GM12878 (cell line): ENCODE measurements at regions not wholly inside any gene's neighbourhood (a gene's known extent, or its start where the extent isn't known, plus 50 kb on each side); places are given as distances from the start of the nearest gene placed in this dataset.

Experiments
- ATAC-seq: fragments of 200-7000 bp; cut with Tn5 transposase; 3 replicates; pipeline ENCODE4 v1.9.1; 2020; ENCODE audit warnings: mild to moderate bottlenecking, moderate library complexity
- BruUV-seq: library from RNA; stranded (reverse); fragments of 400-500 nt; replicated peaks from 2 replicates; lab custom pipeline; 2021; lab: Mats Ljungman, UMichigan
- CTCF ChIA-PET: fragments of 300-600 bp; sonication (Branson Sonifier 250); formaldehyde crosslinking; extraction: SDS; loops from one replicate; lab custom pipeline; 2021; ENCODE audit warnings: inconsistent platforms; lab: Yijun Ruan, JAX
- POLR2A ChIA-PET: fragments of 350-600 bp; formaldehyde crosslinking; extraction: SDS; loops from one replicate; lab custom pipeline; 2021; ENCODE audit warnings: inconsistent platforms; lab: Charles Lee
- RAD21 ChIA-PET: fragments of 300-600 bp; sonication (Branson Sonifier 250); formaldehyde crosslinking; loops from one replicate; lab custom pipeline; 2023; ENCODE audit warnings: antibody characterized with exemption; ENCODE audit not compliant: unreplicated experiment; lab: Charles Lee
- SMC1A ChIA-PET: fragments of 300-600 bp; sonication (Branson Sonifier 250); formaldehyde crosslinking; loops from one replicate; lab custom pipeline; 2023; ENCODE audit not compliant: unreplicated experiment, uncharacterized antibody; lab: Charles Lee
- DNase-seq: peaks from one replicate; pipeline ENCODE4 v3.0.0-alpha.2; 2011; ENCODE audit warnings: low read depth, low spot score
- FAIRE-seq: peaks from 3 replicates; lab custom pipeline; 2011; peaks lifted over from hg19 to GRCh38; lab: Jason Lieb, UNC
- H2AFZ ChIP-seq: 2 replicates; pipeline ENCODE4 v1.6.0; 2011; ENCODE audit warnings: low read depth, low read length, control low read depth; ENCODE audit not compliant: control insufficient read depth
- H3K27ac ChIP-seq: 2 replicates; pipeline ENCODE4 v1.5.1; 2011; ENCODE audit warnings: control low read depth; ENCODE audit not compliant: control insufficient read depth, insufficient read depth
- H3K27me3 ChIP-seq, 2 experiments: replicated peaks in 1 of 2; 2 replicates each; pipeline versions ENCODE4 v1.6.0 to v1.6.1; 2011; ENCODE audit warnings: low read length in 1 of 2; ENCODE audit not compliant: control insufficient read depth in 2 of 2, insufficient read depth in 2 of 2
- H3K36me3 ChIP-seq, 2 experiments: 2 replicates each; pipeline ENCODE4 v1.5.1; 2011; ENCODE audit warnings: low read length in 1 of 2; ENCODE audit not compliant: control insufficient read depth in 2 of 2, insufficient read depth in 2 of 2
- H3K4me1 ChIP-seq: 2 replicates; pipeline ENCODE4 v1.6.1; 2011; ENCODE audit warnings: mild to moderate bottlenecking, low read length, moderate library complexity, mixed read lengths; ENCODE audit not compliant: control insufficient read depth, insufficient read depth
- H3K4me2 ChIP-seq: 2 replicates; pipeline ENCODE4 v1.6.0; 2011; ENCODE audit warnings: control low read depth; ENCODE audit not compliant: control insufficient read depth, insufficient read depth
- H3K4me3 ChIP-seq: fragments of 200-600 bp; sonication (generic); 2 replicates; pipeline ENCODE4 v1.5.1; 2016
- H3K79me2 ChIP-seq: 2 replicates; pipeline ENCODE4 v1.6.0; 2011; ENCODE audit warnings: low read length; ENCODE audit not compliant: control insufficient read depth, insufficient read depth
- H3K9ac ChIP-seq: 2 replicates; pipeline ENCODE4 v1.8.0; 2011; ENCODE audit warnings: low read length, control low read depth, mixed read lengths; ENCODE audit not compliant: control insufficient read depth, insufficient read depth
- H3K9me3 ChIP-seq: replicated peaks from 3 replicates; pipeline ENCODE4 v1.5.1; 2011; ENCODE audit warnings: mild to moderate bottlenecking, low read length; ENCODE audit not compliant: control insufficient read depth, insufficient read depth
- H4K20me1 ChIP-seq: 2 replicates; pipeline ENCODE4 v1.6.0; 2011; ENCODE audit not compliant: control insufficient read depth, insufficient read depth
- ATF7 ChIP-seq: fragments of 450-650 bp; IDR thresholded peaks from 2 replicates; pipeline ENCODE4 v1.6.1; 2016; ENCODE audit warnings: low read depth, mild to moderate bottlenecking
- BRCA1 ChIP-seq: IDR thresholded peaks from 2 replicates; pipeline ENCODE4 v1.6.1; 2011; ENCODE audit warnings: low read depth, low read length, improper control_type of control experiment
- CEBPB ChIP-seq, 2 experiments: fragments of 150-350 bp in 1 of 2; IDR thresholded peaks; 2 replicates each; pipeline ENCODE4 v1.6.1; 2012 to 2014; ENCODE audit warnings: low read depth in 2 of 2, low read length in 2 of 2, borderline replicate concordance in 1 of 2, inconsistent platforms in 1 of 2
- CHD4 ChIP-seq: fragments of 200-600 bp; sonication (generic); IDR thresholded peaks from 2 replicates; pipeline ENCODE4 v1.6.1; 2016; ENCODE audit warnings: mild to moderate bottlenecking
- DPF2 ChIP-seq: fragments of 450-650 bp; IDR thresholded peaks from 2 replicates; pipeline ENCODE4 v1.6.1; 2017; ENCODE audit warnings: mild to moderate bottlenecking
- HDAC6 ChIP-seq: fragments of 200-600 bp; sonication (generic); IDR thresholded peaks from one replicate; pipeline ENCODE4 v1.8.0; 2017; ENCODE audit warnings: antibody characterized with exemption; ENCODE audit not compliant: unreplicated experiment
- IRF4 ChIP-seq: IDR thresholded peaks from 2 replicates; pipeline ENCODE4 v1.6.1; 2011; ENCODE audit warnings: low read depth, low read length
- KLF5 ChIP-seq: fragments of 450-650 bp; IDR thresholded peaks from 2 replicates; pipeline ENCODE4 v1.6.1; 2014; ENCODE audit warnings: mild to moderate bottlenecking; ENCODE audit not compliant: partially characterized antibody
- POU2F2 ChIP-seq: IDR thresholded peaks from 3 replicates; pipeline ENCODE4 v1.6.1; 2011; ENCODE audit warnings: low read depth, mild to moderate bottlenecking, low read length, borderline replicate concordance
- SMAD1 ChIP-seq: fragments of 450-650 bp; IDR thresholded peaks from 2 replicates; pipeline ENCODE4 v1.6.1; 2018; ENCODE audit warnings: mild to moderate bottlenecking, low read depth; ENCODE audit not compliant: partially characterized antibody
- SRF ChIP-seq, 2 experiments: IDR thresholded peaks; 2 replicates each; pipeline ENCODE4 v1.6.1; 2011; ENCODE audit warnings: low read depth in 2 of 2, low read length in 2 of 2, mild to moderate bottlenecking in 1 of 2, moderate library complexity in 1 of 2
- STAT3 ChIP-seq: IDR thresholded peaks from 2 replicates; pipeline ENCODE4 v1.6.1; 2011; ENCODE audit warnings: low read depth, low read length, improper control_type of control experiment
- YY1 ChIP-seq: IDR thresholded peaks from 2 replicates; pipeline ENCODE4 v1.6.1; 2011; ENCODE audit warnings: low read depth, mild to moderate bottlenecking, low read length
- ZNF207 ChIP-seq: fragments of 450-650 bp; IDR thresholded peaks from 2 replicates; pipeline ENCODE4 v1.6.1; 2014; ENCODE audit warnings: antibody characterized with exemption, mild to moderate bottlenecking, borderline replicate concordance
- WGBS: methylation state at CpG from one replicate; pipeline ENCODE4 v1.1.6; 2016; ENCODE audit warnings: low lambda C conversion rate; ENCODE audit not compliant: insufficient replicate concordance, insufficient coverage; ENCODE audit errors: missing lambda C conversion rate; 5-methylcytosine and 5-hydroxymethylcytosine counted together
- in situ Hi-C: fragments of 300-500 bp; cut with MboI; formaldehyde crosslinking; loops from 9 replicates; pipeline ENCODE4 v1.14.3; 2018; ENCODE audit warnings: mixed read lengths
- intact Hi-C: fragments of 100-400 bp; cut with micrococcal nuclease; formaldehyde crosslinking; loops from one replicate; pipeline ENCODE4 v1.14.2; 2022; ENCODE audit not compliant: unreplicated experiment
- TF ChIP-seq, protein P1 (sequence below): fragments of 450-650 bp; IDR thresholded peaks from 2 replicates; pipeline ENCODE4 v1.6.1; 2017; ENCODE audit warnings: low read depth, mild to moderate bottlenecking, moderate library complexity
- TF ChIP-seq, protein P2 (sequence below): IDR thresholded peaks from 2 replicates; pipeline ENCODE4 v1.6.1; 2012; ENCODE audit warnings: low read length, inconsistent platforms
- TF ChIP-seq, protein P3 (sequence below): fragments of 450-650 bp; IDR thresholded peaks from 2 replicates; pipeline ENCODE4 v1.6.1; 2016; ENCODE audit warnings: mild to moderate bottlenecking

DNA sequence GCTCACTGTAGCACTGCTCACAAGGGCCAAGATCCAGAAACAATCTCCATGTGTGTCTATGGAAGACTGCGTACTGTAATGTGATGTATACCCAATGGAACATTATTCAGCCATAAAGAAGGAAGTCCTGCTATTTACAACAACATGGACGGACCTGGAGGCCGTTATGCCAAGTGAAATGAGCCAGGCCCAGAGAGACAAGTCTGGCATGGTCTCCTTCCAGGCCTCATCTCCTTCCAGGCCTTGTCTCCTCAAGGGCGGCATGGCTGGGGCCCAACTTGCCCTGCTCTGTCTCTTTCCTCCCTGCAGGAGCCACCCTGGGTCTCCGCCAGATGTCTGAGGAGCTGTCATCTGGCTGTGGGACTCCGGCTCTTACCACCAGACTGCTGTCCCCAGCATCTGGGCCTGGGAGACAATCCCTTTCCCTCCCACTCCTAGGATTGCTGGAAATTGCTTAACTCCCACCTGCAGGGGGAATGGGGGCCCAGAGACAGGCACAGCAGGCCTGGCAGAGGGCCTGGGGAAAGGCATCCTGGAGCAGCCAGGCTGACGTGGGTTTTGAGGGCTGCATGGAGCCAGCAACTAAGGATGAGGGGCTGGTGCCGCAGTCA lies 1326.6 kb downstream of the TBC1D22A start:
- FAIRE-seq: no peak
- no peaks in the 10 kb centered on the region for H4K20me1 ChIP-seq
- H3K4me3 ChIP-seq: no peak overlapping the region
- no peak for ATAC-seq
- ChIA-PET CTCF (no interaction called here), SMC1A (no interaction called here), POLR2A (no interaction called here), RAD21 (no interaction called here)
- H3K79me2 ChIP-seq: no peaks in the 10 kb centered on the region
- TF ChIP-seq ATF7 (no peak), DPF2 (no peak), IRF4 (no peak), ZNF207 (no peak), SRF (IDR thresholded peaks at IDR 0.05; ENCODE audit: low read depth in 2 of 2, low read length in 2 of 2) (no peak), YY1 (no peak), CHD4 (no peak), KLF5 (no peak), BRCA1 (no peak), HDAC6 (no peak), STAT3 (no peak), SMAD1 (no peak), CEBPB (IDR thresholded peaks at IDR 0.05; ENCODE audit: borderline replicate concordance in 1 of 2, low read depth in 2 of 2, low read length in 2 of 2) (no peak), POU2F2 (no peak)
- TF ChIP-seq, protein P1, sequence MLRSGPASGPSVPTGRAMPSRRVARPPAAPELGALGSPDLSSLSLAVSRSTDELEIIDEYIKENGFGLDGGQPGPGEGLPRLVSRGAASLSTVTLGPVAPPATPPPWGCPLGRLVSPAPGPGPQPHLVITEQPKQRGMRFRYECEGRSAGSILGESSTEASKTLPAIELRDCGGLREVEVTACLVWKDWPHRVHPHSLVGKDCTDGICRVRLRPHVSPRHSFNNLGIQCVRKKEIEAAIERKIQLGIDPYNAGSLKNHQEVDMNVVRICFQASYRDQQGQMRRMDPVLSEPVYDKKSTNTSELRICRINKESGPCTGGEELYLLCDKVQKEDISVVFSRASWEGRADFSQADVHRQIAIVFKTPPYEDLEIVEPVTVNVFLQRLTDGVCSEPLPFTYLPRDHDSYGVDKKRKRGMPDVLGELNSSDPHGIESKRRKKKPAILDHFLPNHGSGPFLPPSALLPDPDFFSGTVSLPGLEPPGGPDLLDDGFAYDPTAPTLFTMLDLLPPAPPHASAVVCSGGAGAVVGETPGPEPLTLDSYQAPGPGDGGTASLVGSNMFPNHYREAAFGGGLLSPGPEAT: no peak
- TF ChIP-seq, protein P2, sequence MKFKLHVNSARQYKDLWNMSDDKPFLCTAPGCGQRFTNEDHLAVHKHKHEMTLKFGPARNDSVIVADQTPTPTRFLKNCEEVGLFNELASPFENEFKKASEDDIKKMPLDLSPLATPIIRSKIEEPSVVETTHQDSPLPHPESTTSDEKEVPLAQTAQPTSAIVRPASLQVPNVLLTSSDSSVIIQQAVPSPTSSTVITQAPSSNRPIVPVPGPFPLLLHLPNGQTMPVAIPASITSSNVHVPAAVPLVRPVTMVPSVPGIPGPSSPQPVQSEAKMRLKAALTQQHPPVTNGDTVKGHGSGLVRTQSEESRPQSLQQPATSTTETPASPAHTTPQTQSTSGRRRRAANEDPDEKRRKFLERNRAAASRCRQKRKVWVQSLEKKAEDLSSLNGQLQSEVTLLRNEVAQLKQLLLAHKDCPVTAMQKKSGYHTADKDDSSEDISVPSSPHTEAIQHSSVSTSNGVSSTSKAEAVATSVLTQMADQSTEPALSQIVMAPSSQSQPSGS: no peak
- TF ChIP-seq, protein P3, sequence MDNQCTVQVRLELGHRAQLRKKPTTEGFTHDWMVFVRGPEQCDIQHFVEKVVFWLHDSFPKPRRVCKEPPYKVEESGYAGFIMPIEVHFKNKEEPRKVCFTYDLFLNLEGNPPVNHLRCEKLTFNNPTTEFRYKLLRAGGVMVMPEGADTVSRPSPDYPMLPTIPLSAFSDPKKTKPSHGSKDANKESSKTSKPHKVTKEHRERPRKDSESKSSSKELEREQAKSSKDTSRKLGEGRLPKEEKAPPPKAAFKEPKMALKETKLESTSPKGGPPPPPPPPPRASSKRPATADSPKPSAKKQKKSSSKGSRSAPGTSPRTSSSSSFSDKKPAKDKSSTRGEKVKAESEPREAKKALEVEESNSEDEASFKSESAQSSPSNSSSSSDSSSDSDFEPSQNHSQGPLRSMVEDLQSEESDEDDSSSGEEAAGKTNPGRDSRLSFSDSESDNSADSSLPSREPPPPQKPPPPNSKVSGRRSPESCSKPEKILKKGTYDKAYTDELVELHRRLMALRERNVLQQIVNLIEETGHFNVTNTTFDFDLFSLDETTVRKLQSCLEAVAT: no peak
- no peak overlapping the region for H3K27ac ChIP-seq
- H3K4me1 ChIP-seq: peaks cover 28% of the 10 kb centered on the region
- DNase-seq: no peak
- H2AFZ ChIP-seq: no peak overlapping the region
- no peak overlapping the region for H3K4me2 ChIP-seq
- in situ Hi-C loops (loop anchor here (25.0 kb wide), 1 partner anchor 1327 kb away; the partner anchor contains the start of gene TBC1D22A), intact Hi-C loops (no loop called here)
- no peaks in the 10 kb centered on the region for H3K9me3 ChIP-seq
- no peak overlapping the region for H3K9ac ChIP-seq
- no peaks in the 10 kb centered on the region for H3K27me3 ChIP-seq
- WGBS: 98% methylated on average over 6 of the region's 8 CpGs
- BruUV-seq: no TSS peak
- no peaks in the 10 kb centered on the region for H3K36me3 ChIP-seq
